HEK293T (cell line): ENCODE measurements at regions not wholly inside any gene's neighbourhood (a gene's known extent, or its start where the extent isn't known, plus 50 kb on each side); places are given as distances from the start of the nearest gene placed in this dataset.

Experiments
- CTCF ChIA-PET: fragments of 350-600 bp; formaldehyde crosslinking; extraction: SDS; loops from one replicate; lab custom pipeline; 2021; ENCODE audit warnings: antibody characterized with exemption, inconsistent platforms; lab: Yijun Ruan, JAX
- POLR2A ChIA-PET: fragments of 350-600 bp; formaldehyde crosslinking; extraction: SDS; loops from one replicate; lab custom pipeline; 2020; ENCODE audit warnings: antibody characterized with exemption, inconsistent platforms; lab: Yijun Ruan, JAX
- DNase-seq: peaks from one replicate; pipeline ENCODE4 v3.0.0; 2012; ENCODE audit warnings: mixed read lengths; ENCODE audit errors: extremely low spot score
- ARNT ChIP-seq: fragments of 450-650 bp; IDR thresholded peaks from 2 replicates; pipeline ENCODE4 v1.6.1; 2017; ENCODE audit warnings: mild to moderate bottlenecking
- BHLHE40 ChIP-seq: fragments of 450-650 bp; IDR thresholded peaks from 2 replicates; pipeline ENCODE4 v1.6.1; 2016; ENCODE audit warnings: mild to moderate bottlenecking, moderate library complexity, borderline replicate concordance
- CTBP1 ChIP-seq: fragments of 450-650 bp; IDR thresholded peaks from 2 replicates; pipeline ENCODE4 v1.6.1; 2016; ENCODE audit warnings: borderline replicate concordance
- ELF4 ChIP-seq: fragments of 450-650 bp; IDR thresholded peaks from 2 replicates; pipeline ENCODE4 v1.6.1; 2017; ENCODE audit warnings: antibody characterized with exemption
- FOXA1 ChIP-seq: fragments of 450-650 bp; IDR thresholded peaks from 2 replicates; pipeline ENCODE4 v1.6.1; 2016; ENCODE audit warnings: mild to moderate bottlenecking
- FOXK2 ChIP-seq: fragments of 450-650 bp; IDR thresholded peaks from 2 replicates; pipeline ENCODE4 v1.6.1; 2016; ENCODE audit warnings: mild to moderate bottlenecking
- FOXM1 ChIP-seq: fragments of 450-650 bp; IDR thresholded peaks from 2 replicates; pipeline ENCODE4 v1.6.1; 2017; ENCODE audit warnings: mild to moderate bottlenecking, borderline replicate concordance
- HDGF ChIP-seq: fragments of 450-650 bp; IDR thresholded peaks from 2 replicates; pipeline ENCODE4 v1.6.1; 2017; ENCODE audit warnings: antibody characterized with exemption, borderline replicate concordance
- L3MBTL2 ChIP-seq: fragments of 450-650 bp; conservative IDR thresholded peaks from 2 replicates; pipeline ENCODE4 v1.6.1; 2016; ENCODE audit warnings: mild to moderate bottlenecking
- LEF1 ChIP-seq: fragments of 450-650 bp; IDR thresholded peaks from 2 replicates; pipeline ENCODE4 v1.6.1; 2017; ENCODE audit warnings: mild to moderate bottlenecking, borderline replicate concordance
- NFRKB ChIP-seq: fragments of 450-650 bp; IDR thresholded peaks from 2 replicates; pipeline ENCODE4 v1.6.1; 2016; ENCODE audit warnings: mild to moderate bottlenecking, moderate library complexity
- SP1 ChIP-seq: fragments of 450-650 bp; IDR thresholded peaks from 2 replicates; pipeline ENCODE4 v1.6.1; 2017
- SUZ12 ChIP-seq: fragments of 450-650 bp; IDR thresholded peaks from 2 replicates; pipeline ENCODE4 v1.6.1; 2016; ENCODE audit warnings: mild to moderate bottlenecking
- TARDBP ChIP-seq: fragments of 450-650 bp; IDR thresholded peaks from 2 replicates; pipeline ENCODE4 v1.6.1; 2016
- ZNF384 ChIP-seq: fragments of 450-650 bp; IDR thresholded peaks from 2 replicates; pipeline ENCODE4 v1.6.1; 2016
- TF ChIP-seq, protein P1 (sequence below): fragments of 450-650 bp; IDR thresholded peaks from 2 replicates; pipeline ENCODE4 v1.6.1; 2016

DNA sequence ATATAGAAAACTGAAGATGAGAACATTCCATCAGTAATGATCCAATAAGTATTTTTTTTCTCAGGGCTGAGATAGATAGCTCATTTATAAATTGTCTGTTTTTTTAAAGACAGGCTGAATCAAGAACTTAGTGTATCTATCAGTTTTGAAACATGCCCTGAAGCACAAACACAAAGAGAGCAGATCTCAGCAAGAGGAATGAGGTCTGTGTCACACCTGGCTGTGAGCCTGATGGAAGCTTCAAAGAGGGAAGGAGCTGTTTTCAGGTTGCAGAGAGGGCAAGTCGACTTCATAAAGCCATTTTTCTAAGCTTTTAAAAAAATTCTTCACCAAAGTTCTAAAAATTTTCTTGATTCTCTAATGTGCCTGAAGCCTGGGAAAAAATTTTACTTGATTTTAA, 434.9 kb downstream of the PDGFC start:
- ChIA-PET POLR2A (no interaction called here), CTCF (no interaction called here)
- TF ChIP-seq CTBP1 (no peak), TARDBP (no peak), ZNF384 (no peak), FOXK2 (no peak), NFRKB (no peak), BHLHE40 (no peak)
- TF ChIP-seq, protein P1, sequence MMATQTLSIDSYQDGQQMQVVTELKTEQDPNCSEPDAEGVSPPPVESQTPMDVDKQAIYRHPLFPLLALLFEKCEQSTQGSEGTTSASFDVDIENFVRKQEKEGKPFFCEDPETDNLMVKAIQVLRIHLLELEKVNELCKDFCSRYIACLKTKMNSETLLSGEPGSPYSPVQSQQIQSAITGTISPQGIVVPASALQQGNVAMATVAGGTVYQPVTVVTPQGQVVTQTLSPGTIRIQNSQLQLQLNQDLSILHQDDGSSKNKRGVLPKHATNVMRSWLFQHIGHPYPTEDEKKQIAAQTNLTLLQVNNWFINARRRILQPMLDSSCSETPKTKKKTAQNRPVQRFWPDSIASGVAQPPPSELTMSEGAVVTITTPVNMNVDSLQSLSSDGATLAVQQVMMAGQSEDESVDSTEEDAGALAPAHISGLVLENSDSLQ, result no peak
- no peak for DNase-seq

DNA sequence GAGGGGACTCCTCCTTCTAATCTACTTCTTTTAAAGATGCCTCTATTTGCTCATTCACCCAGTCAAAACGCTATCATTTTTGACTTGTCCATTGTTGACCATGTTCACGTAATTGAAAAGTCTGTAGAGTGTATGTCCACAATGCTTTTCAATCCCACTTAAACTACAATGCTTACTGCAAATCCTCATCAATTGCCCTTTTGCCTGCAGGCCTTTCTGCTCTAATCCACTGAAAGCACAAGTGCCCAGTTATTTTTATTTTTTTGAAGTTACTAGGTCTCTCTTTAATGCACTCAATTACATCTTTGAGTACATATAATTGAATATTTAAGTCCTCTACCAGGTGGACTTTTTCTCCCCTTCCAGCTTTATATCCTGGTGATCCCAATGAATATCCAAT, 437.4 kb downstream of the PDGFC start:
- POLR2A ChIA-PET, result no interaction called here
- DNase-seq, result no peak
- CTCF ChIA-PET, result no interaction called here
- TF ChIP-seq ZNF384 (no peak), SUZ12 (no peak), FOXA1 (no peak), TARDBP (no peak), HDGF (no peak), BHLHE40 (no peak), SP1 (no peak), ELF4 (no peak)
- TF ChIP-seq, protein P1, result no peak

DNA sequence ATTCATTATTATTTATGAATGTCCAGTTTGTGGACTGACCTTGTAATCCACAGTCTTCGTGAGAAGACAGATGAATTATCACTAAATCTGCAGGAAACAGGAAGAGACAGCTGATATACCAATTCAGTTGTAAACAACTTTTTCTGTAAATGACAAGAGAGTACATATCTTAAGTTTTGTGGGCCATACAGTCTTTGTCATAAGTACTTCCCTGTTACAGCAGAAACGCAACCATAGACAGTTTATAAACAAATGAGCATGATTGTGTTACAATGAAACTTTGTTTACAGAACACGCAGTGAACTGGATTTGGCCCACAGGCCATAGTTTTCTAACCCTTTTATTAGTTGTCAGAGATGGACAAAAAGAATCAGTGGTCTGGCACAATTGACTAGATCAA, 443.4 kb downstream of the PDGFC start:
- TF ChIP-seq FOXK2 (no peak), LEF1 (no peak), L3MBTL2 (no peak), FOXA1 (no peak), NFRKB (no peak), CTBP1 (no peak), SUZ12 (no peak), FOXM1 (no peak)
- TF ChIP-seq, protein P1, result no peak
- POLR2A ChIA-PET, result no interaction called here
- DNase-seq, result no peak
- CTCF ChIA-PET, result no interaction called here

DNA sequence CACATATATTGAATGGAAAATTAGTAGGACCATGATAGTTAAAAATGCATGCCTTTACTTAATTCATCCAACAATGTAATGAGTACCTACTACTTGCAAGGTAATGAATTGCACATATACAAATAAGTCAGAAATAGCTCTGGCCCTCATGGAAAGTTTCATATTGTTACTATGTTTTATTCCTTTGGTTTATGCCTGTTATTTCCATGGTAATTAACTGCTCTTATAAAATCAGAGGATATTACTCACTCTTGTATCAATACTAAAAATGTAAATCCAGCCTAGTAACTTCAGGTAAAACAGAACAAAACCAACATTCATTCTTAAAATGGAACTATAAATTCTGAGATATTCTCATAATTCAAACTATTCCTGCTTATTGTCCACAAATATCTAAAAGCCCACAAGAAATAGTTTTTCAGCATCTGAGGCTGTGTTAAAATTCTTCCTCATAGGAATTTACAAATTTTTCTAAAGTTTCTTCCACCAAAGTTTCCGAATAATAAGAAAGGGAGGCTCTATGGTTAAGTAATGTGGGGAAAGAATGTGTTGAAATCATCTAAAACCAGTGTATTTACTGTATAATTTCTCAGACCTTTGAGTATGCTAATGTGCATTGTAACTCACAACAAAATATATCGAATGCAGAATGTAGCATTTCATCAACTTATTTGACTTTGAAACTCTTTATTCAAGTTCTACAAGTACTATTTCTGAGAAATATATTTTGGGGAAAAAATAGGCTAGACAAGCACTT, 444.2 kb downstream of the PDGFC start:
- POLR2A ChIA-PET, result no interaction called here
- CTCF ChIA-PET, result no interaction called here
- no peak for DNase-seq
- TF ChIP-seq HDGF (no peak), BHLHE40 (no peak), TARDBP (no peak), ZNF384 (no peak)

DNA sequence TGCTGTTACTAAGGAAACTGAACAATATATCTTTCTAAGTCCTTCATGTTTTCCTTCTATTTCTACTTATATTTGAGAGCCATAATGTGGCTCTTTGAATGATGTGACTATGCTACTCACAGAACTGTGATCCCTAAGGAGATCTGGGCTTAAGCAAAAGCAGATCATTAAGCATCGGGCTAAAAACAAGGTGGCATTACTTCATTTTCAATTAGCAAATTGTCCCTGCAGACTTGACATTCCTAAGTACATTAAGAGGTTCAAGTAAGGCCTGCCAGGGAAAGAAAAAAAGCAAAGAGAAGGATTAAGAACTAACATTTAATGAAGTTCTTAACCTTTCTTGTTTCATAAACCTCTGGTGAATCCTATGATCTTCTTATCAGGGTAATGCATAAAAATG, 447.6 kb downstream of the PDGFC start:
- ChIA-PET POLR2A (no interaction called here), CTCF (no interaction called here)
- no peak for DNase-seq
- TF ChIP-seq FOXM1, result no peak
- no peak for TF ChIP-seq FOXA1
- TF ChIP-seq FOXK2, result no peak

DNA sequence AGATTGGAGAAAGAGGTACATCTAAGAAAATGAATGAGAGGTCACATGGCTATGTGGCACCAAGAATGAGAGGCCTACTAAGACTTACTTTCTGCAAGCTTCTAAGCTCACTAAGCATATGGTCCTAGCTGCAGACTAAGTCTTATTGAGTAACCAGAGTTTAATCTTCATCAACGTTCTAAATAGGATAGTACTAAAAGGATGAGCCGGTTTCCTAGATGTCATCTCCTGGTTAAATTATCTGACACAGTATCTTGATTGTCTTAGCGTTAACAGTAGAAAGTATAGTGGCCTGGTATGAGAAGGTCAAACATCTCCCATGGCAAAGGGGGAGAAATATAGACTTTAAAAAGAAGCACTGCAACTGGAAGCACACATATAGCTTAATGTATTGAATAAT, 448.1 kb downstream of the PDGFC start:
- POLR2A ChIA-PET, result no interaction called here
- DNase-seq, result no peak
- CTCF ChIA-PET, result no interaction called here
- TF ChIP-seq, protein P1, result no peak
- TF ChIP-seq BHLHE40, result no peak

DNA sequence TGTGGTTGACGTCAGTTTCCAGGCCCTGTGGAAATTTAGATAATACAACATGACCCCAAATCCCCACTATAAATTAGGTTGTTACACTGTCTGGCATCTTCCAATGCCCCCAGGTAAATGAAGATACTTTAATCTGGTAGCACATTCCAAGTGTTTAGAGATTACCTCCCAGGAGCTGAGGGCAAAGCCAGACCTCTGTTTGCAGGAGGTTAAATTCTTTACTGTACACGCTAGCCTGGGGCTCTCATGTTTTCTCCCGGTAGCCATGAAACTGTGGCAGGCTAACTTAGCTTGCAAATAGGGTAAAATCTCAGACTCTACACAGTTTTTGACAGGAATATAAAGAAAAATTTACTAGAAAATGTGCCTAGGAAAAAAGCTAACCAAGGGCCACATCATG, 450.0 kb downstream of the PDGFC start:
- TF ChIP-seq CTBP1 (no peak), FOXA1 (no peak), FOXM1 (no peak), SUZ12 (no peak), ELF4 (no peak), NFRKB (no peak), SP1 (no peak), ARNT (no peak), BHLHE40 (no peak), HDGF (no peak), ZNF384 (no peak), FOXK2 (no peak), TARDBP (no peak), LEF1 (no peak), L3MBTL2 (no peak)
- TF ChIP-seq, protein P1, result no peak
- ChIA-PET POLR2A (no interaction called here), CTCF (no interaction called here)
- no peak for DNase-seq
